Nephron (organoid): ENCODE measurements at regions not wholly inside any gene's neighbourhood (a gene's known extent, or its start where the extent isn't known, plus 50 kb on each side); places are given as distances from the start of the nearest gene placed in this dataset.

ENCODE experiments used
- H3K27ac Mint-ChIP-seq, 3 experiments: 2 replicates each; pipeline ENCODE4 v1.8.0; 2020; ENCODE audit warnings: mixed read lengths in 3 of 3, mild to moderate bottlenecking in 2 of 3, moderate library complexity in 1 of 3
- H3K27me3 Mint-ChIP-seq: 2 replicates; pipeline ENCODE4 v1.8.0; 2021; ENCODE audit warnings: low read depth, mild to moderate bottlenecking, moderate library complexity, mixed read lengths
- H3K36me3 Mint-ChIP-seq: 2 replicates; pipeline ENCODE4 v1.8.0; 2020; ENCODE audit warnings: low read depth, mixed read lengths
- H3K4me1 Mint-ChIP-seq: 2 replicates; pipeline ENCODE4 v1.8.0; 2020; ENCODE audit warnings: mixed read lengths
- H3K4me3 Mint-ChIP-seq, 3 experiments: 2 replicates each; pipeline ENCODE4 v1.8.0; 2020; ENCODE audit warnings: mild to moderate bottlenecking in 3 of 3, mixed read lengths in 3 of 3, moderate library complexity in 2 of 3
- H3K9me3 Mint-ChIP-seq: 2 replicates; pipeline ENCODE4 v1.8.0; 2020; ENCODE audit warnings: mixed read lengths
- CTCF ChIP-seq, 3 experiments: fragments of 200-600 bp; sonication (generic); IDR thresholded peaks; one replicate each; pipeline ENCODE4 v1.5.0; 2021; ENCODE audit warnings: antibody characterized with exemption in 3 of 3; ENCODE audit not compliant: unreplicated experiment in 3 of 3

GRCh38 chr15:95901271-95901670, 429.2 kb upstream of the NR2F2 start:
- Mint-ChIP-seq H3K9me3 (no peaks in the 10 kb centered on the region), H3K36me3 (no peaks in the 10 kb centered on the region), H3K4me3 (no peak overlapping the region), H3K27ac (peak overlapping the region in 2 of 3 experiments; percentile 22 to 28), H3K27me3 (no peaks in the 10 kb centered on the region), H3K4me1 (peaks cover 14% of the 10 kb centered on the region)
- TF ChIP-seq CTCF (IDR thresholded peaks at IDR 0.05; ENCODE audit: unreplicated experiment in 3 of 3), result no peak

GRCh38 chr15:95902606-95903005, 427.9 kb upstream of the NR2F2 start:
- Mint-ChIP-seq H3K27ac (peak overlapping the region; percentile 11 to 70 (median 43)), H3K36me3 (no peaks in the 10 kb centered on the region), H3K4me3 (no peak overlapping the region), H3K27me3 (no peaks in the 10 kb centered on the region), H3K9me3 (no peaks in the 10 kb centered on the region), H3K4me1 (peaks cover 14% of the 10 kb centered on the region)
- no peak for TF ChIP-seq CTCF (IDR thresholded peaks at IDR 0.05; ENCODE audit: unreplicated experiment in 3 of 3)

GRCh38 chr15:95903352-95903751, 427.1 kb upstream of the NR2F2 start:
- H3K27me3 Mint-ChIP-seq, result no peaks in the 10 kb centered on the region
- H3K4me3 Mint-ChIP-seq, result no peak overlapping the region
- no peaks in the 10 kb centered on the region for H3K36me3 Mint-ChIP-seq
- H3K4me1 Mint-ChIP-seq, result peaks cover 11% of the 10 kb centered on the region
- TF ChIP-seq CTCF (IDR thresholded peaks at IDR 0.05; ENCODE audit: unreplicated experiment in 3 of 3), result no peak
- no peaks in the 10 kb centered on the region for H3K9me3 Mint-ChIP-seq
- peak overlapping the region in 2 of 3 experiments; percentile 43 to 70 for H3K27ac Mint-ChIP-seq

GRCh38 chr15:95910643-95911212, 419.8 kb upstream of the NR2F2 start:
- Mint-ChIP-seq H3K4me1 (peaks cover 26% of the 10 kb centered on the region), H3K27me3 (peaks cover 4% of the 10 kb centered on the region), H3K4me3 (peak overlapping the region in 1 of 3 experiments; percentile 35), H3K36me3 (no peaks in the 10 kb centered on the region), H3K27ac (peak overlapping the region in 2 of 3 experiments; percentile 27 to 49), H3K9me3 (no peaks in the 10 kb centered on the region)
- TF ChIP-seq CTCF (IDR thresholded peaks at IDR 0.05; ENCODE audit: unreplicated experiment in 3 of 3), result no peak

- no peaks in the 10 kb centered on the region for H3K36me3 Mint-ChIP-seq
- H3K27ac Mint-ChIP-seq, result peak overlapping the region in 2 of 3 experiments; percentile 36 to 44
- H3K4me1 Mint-ChIP-seq, result peaks cover 26% of the 10 kb centered on the region
- TF ChIP-seq CTCF (IDR thresholded peaks at IDR 0.05; ENCODE audit: unreplicated experiment in 3 of 3), result no peak
- peak overlapping the region in 1 of 3 experiments; percentile 27 for H3K4me3 Mint-ChIP-seq
- H3K27me3 Mint-ChIP-seq, result peaks cover 4% of the 10 kb centered on the region
- no peaks in the 10 kb centered on the region for H3K9me3 Mint-ChIP-seq
These were observed 418.8 kb upstream of the NR2F2 start for GRCh38 chr15:95911570-95912279.

GRCh38 chr15:95912280-95912625, 418.2 kb upstream of the NR2F2 start:
- H3K4me3 Mint-ChIP-seq, result peak overlapping the region in 1 of 3 experiments; percentile 27
- H3K4me1 Mint-ChIP-seq, result peaks cover 26% of the 10 kb centered on the region
- TF ChIP-seq CTCF (IDR thresholded peaks at IDR 0.05; ENCODE audit: unreplicated experiment in 3 of 3), result no peak
- H3K27me3 Mint-ChIP-seq, result peaks cover 4% of the 10 kb centered on the region
- no peaks in the 10 kb centered on the region for H3K36me3 Mint-ChIP-seq
- peak overlapping the region in 2 of 3 experiments; percentile 36 to 44 for H3K27ac Mint-ChIP-seq
- H3K9me3 Mint-ChIP-seq, result no peaks in the 10 kb centered on the region
